ENCODE measurements at regions not wholly inside any gene's neighbourhood (a gene's known extent, or its start where the extent isn't known, plus 50 kb on each side); places are given as distances from the start of the nearest gene placed in this dataset.

- TF ChIP-seq CTCF (CRISPR knock-in tag; IDR thresholded peaks at IDR 0.05) (no peak), CHD2 (IDR thresholded peaks at IDR 0.05; ENCODE audit: low read depth, low read length) (no peak), HMG20B (CRISPR knock-in tag; conservative IDR thresholded peaks at IDR 0.05) (no peak), TFDP1 (CRISPR knock-in tag; IDR thresholded peaks at IDR 0.05; ENCODE audit: borderline replicate concordance) (no peak), FOXP4 (CRISPR knock-in tag; IDR thresholded peaks at IDR 0.05) (no peak), RELA (CRISPR knock-in tag; IDR thresholded peaks at IDR 0.05) (no peak), FOXA1 (IDR thresholded peaks at IDR 0.05) (no peak), FOXA1 (CRISPR knock-in tag; IDR thresholded peaks at IDR 0.05) (no peak), ZIK1 (CRISPR knock-in tag; IDR thresholded peaks at IDR 0.05; ENCODE audit: borderline replicate concordance, low read depth) (no peak), EZH2 (conservative IDR thresholded peaks at IDR 0.05; ENCODE audit: low read depth, low read length) (no peak), AKAP8 (CRISPR knock-in tag; IDR thresholded peaks at IDR 0.05) (no peak), PRDM10 (CRISPR knock-in tag; IDR thresholded peaks at IDR 0.05; ENCODE audit: low read depth) (no peak), NFIC (IDR thresholded peaks at IDR 0.05; ENCODE audit: low read length) (no peak)
Measured at GRCh38 chr18:78779996-78780718, 199.5 kb upstream of the SALL3 start.

Measured in HepG2 (cell line).